ENCODE measurements at regions not wholly inside any gene's neighbourhood (a gene's known extent, or its start where the extent isn't known, plus 50 kb on each side); places are given as distances from the start of the nearest gene placed in this dataset.

DNA sequence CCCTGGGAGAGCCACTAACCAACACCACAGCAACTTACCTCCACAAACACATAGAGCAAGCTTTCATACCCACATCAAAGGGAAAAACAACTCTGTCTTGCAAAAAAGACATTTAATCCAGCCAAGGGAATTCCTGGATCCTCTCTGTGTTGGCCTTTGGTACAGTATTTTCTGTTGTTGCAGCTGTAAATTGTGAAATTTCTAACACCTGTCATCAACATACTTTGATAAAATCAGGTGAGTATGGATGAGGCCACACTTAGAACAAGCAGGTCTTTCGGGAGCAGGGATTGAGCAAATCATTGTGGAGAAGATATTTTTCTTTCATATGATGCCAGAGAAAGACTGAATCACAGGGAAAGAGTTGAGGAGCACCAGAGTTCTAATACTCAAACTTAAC is 89.3 kb downstream of the SPTSSA start:
- Histone ChIP-seq H3K4me1 (replicated peaks in 1 of 2; ENCODE audit: control insufficient read depth in 2 of 2, insufficient read depth in 2 of 2, low read length in 2 of 2) (no peaks in the 10 kb centered on the region), H3K9ac (ENCODE audit: insufficient read depth in 1 of 2, low read depth in 2 of 2, low read length in 2 of 2) (no peak overlapping the region), H3K9me3 (replicated peaks; ENCODE audit: control insufficient read depth, insufficient read depth, low read depth, low read length) (no peaks in the 10 kb centered on the region), H3K79me2 (ENCODE audit: control insufficient read depth, insufficient read depth, low read length) (no peaks in the 10 kb centered on the region), H3K36me3 (ENCODE audit: control insufficient read depth, insufficient read depth, low read length) (no peaks in the 10 kb centered on the region), H2AFZ (ENCODE audit: low read depth, low read length) (no peak overlapping the region), H3K9me1 (ENCODE audit: control insufficient read depth, insufficient read depth, low read length) (no peaks in the 10 kb centered on the region), H3K27me3 (ENCODE audit: control insufficient read depth in 2 of 2, insufficient read depth in 2 of 2, low read length in 2 of 2) (peaks cover 0 to 7% of the 10 kb centered on the region in 2 experiments; a peak in 2 of 5 replicates), H3K4me3 (no peak overlapping the region), H3K4me2 (ENCODE audit: insufficient read depth, low read length) (no peak overlapping the region), H4K20me1 (replicated peaks; ENCODE audit: control insufficient read depth, insufficient read depth, low read length) (no peaks in the 10 kb centered on the region), H3K27ac (ENCODE audit: extremely low read depth, low read depth, low read length) (no peak overlapping the region)
- intact Hi-C loops (cut with micrococcal nuclease) (no loop called here), in situ Hi-C loops (cut with MboI) (no loop called here)
- no peak for FAIRE-seq
- no peak for DNase-seq (ENCODE audit: extremely low read depth in 1 of 4, low spot score in 3 of 4)
- POLR2A ChIA-PET: no interaction called here
- WGBS (ENCODE audit: insufficient coverage, low coverage, missing lambda C conversion rate): 0% methylated on average over 1 of the region's 1 CpG
- TF ChIP-seq ETS2 (tag; IDR thresholded peaks at IDR 0.05; ENCODE audit: borderline replicate concordance, poor library complexity, severe bottlenecking): no peak
- TF ChIP-seq ZNF445 (CRISPR knock-in tag; IDR thresholded peaks at IDR 0.05; ENCODE audit: low read depth): no peak
- no peak for TF ChIP-seq ZNF282 (CRISPR knock-in tag; IDR thresholded peaks at IDR 0.05)
- no peak for TF ChIP-seq SAFB (IDR thresholded peaks at IDR 0.05; ENCODE audit: borderline replicate concordance, low read depth, low read length)
- TF ChIP-seq, protein P1, sequence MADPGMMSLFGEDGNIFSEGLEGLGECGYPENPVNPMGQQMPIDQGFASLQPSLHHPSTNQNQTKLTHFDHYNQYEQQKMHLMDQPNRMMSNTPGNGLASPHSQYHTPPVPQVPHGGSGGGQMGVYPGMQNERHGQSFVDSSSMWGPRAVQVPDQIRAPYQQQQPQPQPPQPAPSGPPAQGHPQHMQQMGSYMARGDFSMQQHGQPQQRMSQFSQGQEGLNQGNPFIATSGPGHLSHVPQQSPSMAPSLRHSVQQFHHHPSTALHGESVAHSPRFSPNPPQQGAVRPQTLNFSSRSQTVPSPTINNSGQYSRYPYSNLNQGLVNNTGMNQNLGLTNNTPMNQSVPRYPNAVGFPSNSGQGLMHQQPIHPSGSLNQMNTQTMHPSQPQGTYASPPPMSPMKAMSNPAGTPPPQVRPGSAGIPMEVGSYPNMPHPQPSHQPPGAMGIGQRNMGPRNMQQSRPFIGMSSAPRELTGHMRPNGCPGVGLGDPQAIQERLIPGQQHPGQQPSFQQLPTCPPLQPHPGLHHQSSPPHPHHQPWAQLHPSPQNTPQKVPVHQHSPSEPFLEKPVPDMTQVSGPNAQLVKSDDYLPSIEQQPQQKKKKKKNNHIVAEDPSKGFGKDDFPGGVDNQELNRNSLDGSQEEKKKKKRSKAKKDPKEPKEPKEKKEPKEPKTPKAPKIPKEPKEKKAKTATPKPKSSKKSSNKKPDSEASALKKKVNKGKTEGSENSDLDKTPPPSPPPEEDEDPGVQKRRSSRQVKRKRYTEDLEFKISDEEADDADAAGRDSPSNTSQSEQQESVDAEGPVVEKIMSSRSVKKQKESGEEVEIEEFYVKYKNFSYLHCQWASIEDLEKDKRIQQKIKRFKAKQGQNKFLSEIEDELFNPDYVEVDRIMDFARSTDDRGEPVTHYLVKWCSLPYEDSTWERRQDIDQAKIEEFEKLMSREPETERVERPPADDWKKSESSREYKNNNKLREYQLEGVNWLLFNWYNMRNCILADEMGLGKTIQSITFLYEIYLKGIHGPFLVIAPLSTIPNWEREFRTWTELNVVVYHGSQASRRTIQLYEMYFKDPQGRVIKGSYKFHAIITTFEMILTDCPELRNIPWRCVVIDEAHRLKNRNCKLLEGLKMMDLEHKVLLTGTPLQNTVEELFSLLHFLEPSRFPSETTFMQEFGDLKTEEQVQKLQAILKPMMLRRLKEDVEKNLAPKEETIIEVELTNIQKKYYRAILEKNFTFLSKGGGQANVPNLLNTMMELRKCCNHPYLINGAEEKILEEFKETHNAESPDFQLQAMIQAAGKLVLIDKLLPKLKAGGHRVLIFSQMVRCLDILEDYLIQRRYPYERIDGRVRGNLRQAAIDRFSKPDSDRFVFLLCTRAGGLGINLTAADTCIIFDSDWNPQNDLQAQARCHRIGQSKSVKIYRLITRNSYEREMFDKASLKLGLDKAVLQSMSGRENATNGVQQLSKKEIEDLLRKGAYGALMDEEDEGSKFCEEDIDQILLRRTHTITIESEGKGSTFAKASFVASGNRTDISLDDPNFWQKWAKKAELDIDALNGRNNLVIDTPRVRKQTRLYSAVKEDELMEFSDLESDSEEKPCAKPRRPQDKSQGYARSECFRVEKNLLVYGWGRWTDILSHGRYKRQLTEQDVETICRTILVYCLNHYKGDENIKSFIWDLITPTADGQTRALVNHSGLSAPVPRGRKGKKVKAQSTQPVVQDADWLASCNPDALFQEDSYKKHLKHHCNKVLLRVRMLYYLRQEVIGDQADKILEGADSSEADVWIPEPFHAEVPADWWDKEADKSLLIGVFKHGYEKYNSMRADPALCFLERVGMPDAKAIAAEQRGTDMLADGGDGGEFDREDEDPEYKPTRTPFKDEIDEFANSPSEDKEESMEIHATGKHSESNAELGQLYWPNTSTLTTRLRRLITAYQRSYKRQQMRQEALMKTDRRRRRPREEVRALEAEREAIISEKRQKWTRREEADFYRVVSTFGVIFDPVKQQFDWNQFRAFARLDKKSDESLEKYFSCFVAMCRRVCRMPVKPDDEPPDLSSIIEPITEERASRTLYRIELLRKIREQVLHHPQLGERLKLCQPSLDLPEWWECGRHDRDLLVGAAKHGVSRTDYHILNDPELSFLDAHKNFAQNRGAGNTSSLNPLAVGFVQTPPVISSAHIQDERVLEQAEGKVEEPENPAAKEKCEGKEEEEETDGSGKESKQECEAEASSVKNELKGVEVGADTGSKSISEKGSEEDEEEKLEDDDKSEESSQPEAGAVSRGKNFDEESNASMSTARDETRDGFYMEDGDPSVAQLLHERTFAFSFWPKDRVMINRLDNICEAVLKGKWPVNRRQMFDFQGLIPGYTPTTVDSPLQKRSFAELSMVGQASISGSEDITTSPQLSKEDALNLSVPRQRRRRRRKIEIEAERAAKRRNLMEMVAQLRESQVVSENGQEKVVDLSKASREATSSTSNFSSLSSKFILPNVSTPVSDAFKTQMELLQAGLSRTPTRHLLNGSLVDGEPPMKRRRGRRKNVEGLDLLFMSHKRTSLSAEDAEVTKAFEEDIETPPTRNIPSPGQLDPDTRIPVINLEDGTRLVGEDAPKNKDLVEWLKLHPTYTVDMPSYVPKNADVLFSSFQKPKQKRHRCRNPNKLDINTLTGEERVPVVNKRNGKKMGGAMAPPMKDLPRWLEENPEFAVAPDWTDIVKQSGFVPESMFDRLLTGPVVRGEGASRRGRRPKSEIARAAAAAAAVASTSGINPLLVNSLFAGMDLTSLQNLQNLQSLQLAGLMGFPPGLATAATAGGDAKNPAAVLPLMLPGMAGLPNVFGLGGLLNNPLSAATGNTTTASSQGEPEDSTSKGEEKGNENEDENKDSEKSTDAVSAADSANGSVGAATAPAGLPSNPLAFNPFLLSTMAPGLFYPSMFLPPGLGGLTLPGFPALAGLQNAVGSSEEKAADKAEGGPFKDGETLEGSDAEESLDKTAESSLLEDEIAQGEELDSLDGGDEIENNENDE (IDR thresholded peaks at IDR 0.05; ENCODE audit: low read depth, low read length): no peak
- TF ChIP-seq, protein P2, sequence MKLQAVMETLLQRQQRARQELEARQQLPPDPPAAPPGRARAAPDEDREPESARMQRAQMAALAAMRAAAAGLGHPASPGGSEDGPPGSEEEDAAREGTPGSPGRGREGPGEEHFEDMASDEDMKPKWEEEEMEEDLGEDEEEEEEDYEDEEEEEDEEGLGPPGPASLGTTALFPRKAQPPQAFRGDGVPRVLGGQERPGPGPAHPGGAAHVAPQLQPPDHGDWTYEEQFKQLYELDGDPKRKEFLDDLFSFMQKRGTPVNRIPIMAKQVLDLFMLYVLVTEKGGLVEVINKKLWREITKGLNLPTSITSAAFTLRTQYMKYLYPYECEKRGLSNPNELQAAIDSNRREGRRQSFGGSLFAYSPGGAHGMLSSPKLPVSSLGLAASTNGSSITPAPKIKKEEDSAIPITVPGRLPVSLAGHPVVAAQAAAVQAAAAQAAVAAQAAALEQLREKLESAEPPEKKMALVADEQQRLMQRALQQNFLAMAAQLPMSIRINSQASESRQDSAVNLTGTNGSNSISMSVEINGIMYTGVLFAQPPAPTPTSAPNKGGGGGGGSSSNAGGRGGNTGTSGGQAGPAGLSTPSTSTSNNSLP (IDR thresholded peaks at IDR 0.05; ENCODE audit: borderline replicate concordance, low read depth, low read length): no peak
- no peak for TF ChIP-seq DLX4 (CRISPR knock-in tag; IDR thresholded peaks at IDR 0.05)
- CTCF ChIA-PET (ENCODE audit: low intra/inter-chr PET ratio): no interaction called here
- no TSS peak for BruUV-seq (replicated peaks)
- no peak for ATAC-seq

All from K562 (cell line).